ENCODE measurements at regions not wholly inside any gene's neighbourhood (a gene's known extent, or its start where the extent isn't known, plus 50 kb on each side); places are given as distances from the start of the nearest gene placed in this dataset.
"Not testable (repeated sequence)": the region's sequence is repeated elsewhere in the genome, so short reads cannot be mapped to it uniquely, and the experiment has no call there.

GRCh38 chr7:136150311-136150710 is 173.2 kb upstream of the MTPN start:
- no peak for DNase-seq

GRCh38 chr7:136148920-136149319 is 171.8 kb upstream of the MTPN start:
- no peak for DNase-seq

GRCh38 chr7:136146925-136147324 is 169.8 kb upstream of the MTPN start:
- DNase-seq: no peak

- DNase-seq: no peak
These were observed 167.0 kb upstream of the MTPN start for GRCh38 chr7:136144182-136144581.

GRCh38 chr7:136143271-136143670 is 166.1 kb upstream of the MTPN start:
- DNase-seq: no peak

GRCh38 chr7:136142583-136142982 is 165.4 kb upstream of the MTPN start:
- no peak for DNase-seq

- no peak for DNase-seq
These were observed 163.3 kb upstream of the MTPN start for GRCh38 chr7:136140469-136140868.

- DNase-seq: peak; percentile 53
These were observed 162.3 kb upstream of the MTPN start for GRCh38 chr7:136139417-136139816.

- no peak for DNase-seq
These were observed 161.8 kb upstream of the MTPN start for GRCh38 chr7:136138991-136139390.

GRCh38 chr7:136136906-136137454 is 159.8 kb upstream of the MTPN start:
- no peak for DNase-seq

- peak; percentile 28 for DNase-seq
These were observed 157.3 kb upstream of the MTPN start for GRCh38 chr7:136134503-136134902.

GRCh38 chr7:136133551-136133950 is 156.4 kb upstream of the MTPN start:
- peak; percentile 24 for DNase-seq

GRCh38 chr7:136131304-136131630 is 154.1 kb upstream of the MTPN start:
- DNase-seq: no peak

- no peak for DNase-seq
These were observed 153.5 kb upstream of the MTPN start for GRCh38 chr7:136130511-136131303.

- DNase-seq: no peak
These were observed 150.9 kb upstream of the MTPN start for GRCh38 chr7:136128050-136128449.

- no peak for DNase-seq
These were observed 146.2 kb upstream of the MTPN start for GRCh38 chr7:136123352-136123751.

- no peak for DNase-seq
These were observed 144.9 kb upstream of the MTPN start for GRCh38 chr7:136122026-136122425.

GRCh38 chr7:136117539-136117938 is 140.4 kb upstream of the MTPN start:
- DNase-seq: no peak

- no peak for DNase-seq
These were observed 139.0 kb upstream of the MTPN start for GRCh38 chr7:136116186-136116585.

GRCh38 chr7:136114966-136115762 is 138.0 kb upstream of the MTPN start:
- DNase-seq: no peak

GRCh38 chr7:136114467-136114866 is 137.3 kb upstream of the MTPN start:
- not testable (repeated sequence) for DNase-seq

- DNase-seq: not testable (repeated sequence)
These were observed 131.9 kb upstream of the MTPN start for GRCh38 chr7:136109037-136109436.

- no peak for DNase-seq
These were observed 128.0 kb upstream of the MTPN start for GRCh38 chr7:136105191-136105590.

GRCh38 chr7:136104269-136104603 is 127.1 kb upstream of the MTPN start:
- DNase-seq: no peak

Data from NCI-H2227 treated with DMSO at 0.1 percent for 48 hours (cell line).